HCT116 (cell line): ENCODE measurements at regions not wholly inside any gene's neighbourhood (a gene's known extent, or its start where the extent isn't known, plus 50 kb on each side); places are given as distances from the start of the nearest gene placed in this dataset.

Experiments
- ATAC-seq: fragments of 200-7000 bp; cut with Tn5 transposase; 2 replicates; pipeline ENCODE4 v1.9.1; 2020; ENCODE audit warnings: mild to moderate bottlenecking, moderate library complexity
- BruUV-seq: library from RNA; stranded (reverse); fragments of 400-500 nt; replicated peaks from 2 replicates; lab custom pipeline; 2021; lab: Mats Ljungman, UMichigan
- CTCF ChIA-PET: fragments of 300-600 bp; sonication (Branson Sonifier 250); formaldehyde crosslinking; loops from one replicate; lab custom pipeline; 2021; ENCODE audit warnings: antibody characterized with exemption; lab: Charles Lee
- POLR2A ChIA-PET: fragments of 300-600, 350-600 bp; sonication (Branson Sonifier 250); formaldehyde crosslinking; loops from one replicate; lab custom pipeline; 2021; ENCODE audit warnings: antibody characterized with exemption; lab: Charles Lee
- RAD21 ChIA-PET, 2 experiments: fragments of 300-600 bp; sonication (Branson Sonifier 250); formaldehyde crosslinking; loops; one replicate each; lab custom pipeline; 2023; ENCODE audit warnings: low total read pairs in 2 of 2; ENCODE audit not compliant: uncharacterized antibody in 2 of 2, unreplicated experiment in 2 of 2, low non-redundant PET in 1 of 2; lab: Charles Lee
- DNase-seq: peaks from one replicate; pipeline ENCODE4 v3.0.0-alpha.2; 2010; ENCODE audit warnings: low read depth, low spot score
- H2AFZ ChIP-seq: fragments of 200-600 bp; shearing (Covaris generic), sonication (generic); 2 replicates; pipeline ENCODE4 v1.6.1; 2017; ENCODE audit warnings: low read depth, mixed run types, mixed read lengths, antibody characterized with exemption, low read length; ENCODE audit not compliant: poor library complexity, severe bottlenecking
- H3K27ac ChIP-seq: 2 replicates; pipeline ENCODE4 v1.5.1; 2012; ENCODE audit warnings: low read depth, low read length
- H3K27me3 ChIP-seq: fragments of 200-600 bp; sonication (generic); 2 replicates; pipeline ENCODE4 v1.6.1; 2016; ENCODE audit warnings: mixed run types, low read length, mixed read lengths; ENCODE audit not compliant: insufficient read depth
- H3K36me3 ChIP-seq, 2 experiments: fragments of 200-500 bp in 1 of 2; fragments of 200-600 bp in 1 of 2; sonication (Bioruptor generic) in 1 of 2; sonication (generic) in 1 of 2; 2 replicates each; pipeline versions ENCODE4 v1.5.1 to v1.6.1; 2014 to 2016; ENCODE audit warnings: low read length in 2 of 2, inconsistent platforms in 1 of 2, mixed read lengths in 1 of 2, mixed run types in 1 of 2; ENCODE audit not compliant: insufficient read depth in 2 of 2, control insufficient read depth in 1 of 2
- H3K4me1 ChIP-seq, 2 experiments: fragments of 200-600 bp in 1 of 2; sonication (generic) in 1 of 2; 2 replicates each; pipeline versions ENCODE4 v1.5.1 to v1.6.1; 2012 to 2017; ENCODE audit warnings: low read length in 2 of 2, inconsistent platforms in 1 of 2, mild to moderate bottlenecking in 1 of 2, mixed read lengths in 1 of 2, mixed run types in 1 of 2, moderate library complexity in 1 of 2; ENCODE audit not compliant: insufficient read depth in 2 of 2, control insufficient read depth in 1 of 2
- H3K4me2 ChIP-seq: fragments of 200-600 bp; sonication (generic); 2 replicates; pipeline ENCODE4 v1.6.1; 2017; ENCODE audit warnings: mixed run types, low read length, mixed read lengths
- H3K4me3 ChIP-seq, 2 experiments: fragments of 200-600 bp in 1 of 2; sonication (generic) in 1 of 2; replicated peaks in 1 of 2; 2 replicates each; pipeline ENCODE4 v1.5.1; 2011 to 2016; ENCODE audit warnings: low read length in 2 of 2, control low read depth in 1 of 2, low read depth in 1 of 2, mild to moderate bottlenecking in 1 of 2, mixed read lengths in 1 of 2, mixed run types in 1 of 2
- H3K79me2 ChIP-seq: fragments of 200-600 bp; sonication (generic); 2 replicates; pipeline ENCODE4 v1.6.1; 2017; ENCODE audit warnings: mild to moderate bottlenecking, mixed run types, low read length, moderate library complexity, mixed read lengths; ENCODE audit not compliant: insufficient read depth
- H3K9ac ChIP-seq: fragments of 200-600 bp; sonication (generic); 2 replicates; pipeline ENCODE4 v1.6.1; 2016; ENCODE audit warnings: low read length, mixed read lengths
- H3K9me2 ChIP-seq: fragments of 200-600 bp; sonication (generic), shearing (Covaris generic); 2 replicates; pipeline ENCODE4 v1.6.1; 2017; ENCODE audit warnings: mixed run types, mild to moderate bottlenecking, moderate library complexity; ENCODE audit not compliant: insufficient read depth
- H3K9me3 ChIP-seq, 2 experiments: fragments of 200-500 bp in 1 of 2; fragments of 200-600 bp in 1 of 2; sonication (Bioruptor generic) in 1 of 2; sonication (generic) in 1 of 2; 2 replicates each; pipeline ENCODE4 v1.6.1; 2014 to 2017; ENCODE audit warnings: low read length in 2 of 2, mixed read lengths in 2 of 2, inconsistent platforms in 1 of 2, low read depth in 1 of 2, mild to moderate bottlenecking in 1 of 2, mixed run types in 1 of 2, moderate library complexity in 1 of 2; ENCODE audit not compliant: control insufficient read depth in 1 of 2, insufficient read depth in 1 of 2
- H4K20me1 ChIP-seq: fragments of 200-600 bp; sonication (generic), shearing (Covaris generic); 2 replicates; pipeline ENCODE4 v1.6.1; 2017; ENCODE audit warnings: mixed run types, mild to moderate bottlenecking, moderate library complexity; ENCODE audit not compliant: insufficient read depth
- CBX3 ChIP-seq: IDR thresholded peaks from 2 replicates; pipeline ENCODE4 v1.6.1; 2012; ENCODE audit warnings: low read depth
- CEBPB ChIP-seq: IDR thresholded peaks from 2 replicates; pipeline ENCODE4 v1.6.1; 2012; ENCODE audit warnings: low read depth
- ELF1 ChIP-seq: IDR thresholded peaks from 2 replicates; pipeline ENCODE4 v1.6.1; 2012; ENCODE audit warnings: low read depth, borderline replicate concordance
- FOSL1 ChIP-seq: IDR thresholded peaks from 2 replicates; pipeline ENCODE4 v1.6.1; 2012; ENCODE audit warnings: low read depth
- JUND ChIP-seq: IDR thresholded peaks from 2 replicates; pipeline ENCODE4 v1.6.1; 2012
- POLR2AphosphoS5 ChIP-seq: IDR thresholded peaks from 2 replicates; pipeline ENCODE4 v1.6.1; 2011; ENCODE audit warnings: mild to moderate bottlenecking, low read depth, low read length, moderate library complexity
- RAD21 ChIP-seq: IDR thresholded peaks from 2 replicates; pipeline ENCODE4 v1.6.1; 2012; ENCODE audit warnings: low read depth, mild to moderate bottlenecking
- SIN3A ChIP-seq: IDR thresholded peaks from 2 replicates; pipeline ENCODE4 v1.6.1; 2012; ENCODE audit warnings: low read depth
- SRF ChIP-seq: IDR thresholded peaks from 2 replicates; pipeline ENCODE4 v1.6.1; 2012; ENCODE audit warnings: low read depth
- TCF7L2 ChIP-seq: IDR thresholded peaks from 2 replicates; pipeline ENCODE4 v1.7.0; 2011; ENCODE audit warnings: borderline replicate concordance, inconsistent platforms; ENCODE audit not compliant: insufficient read depth, insufficient read length; ENCODE audit errors: extremely low read depth
- YY1 ChIP-seq: IDR thresholded peaks from 2 replicates; pipeline ENCODE4 v1.6.1; 2011; ENCODE audit warnings: low read length, low read depth, moderate library complexity, mild to moderate bottlenecking; ENCODE audit not compliant: insufficient replicate concordance; ENCODE audit errors: extremely low read depth
- ZNF274 ChIP-seq: fragments of 200-500 bp; sonication (Bioruptor generic); IDR thresholded peaks from 2 replicates; pipeline ENCODE4 v1.6.1; 2014; ENCODE audit warnings: mild to moderate bottlenecking, low read depth, low read length, inconsistent platforms
- intact Hi-C: fragments of 100-400 bp; cut with micrococcal nuclease; formaldehyde crosslinking; loops from 2 replicates; pipeline ENCODE4 v1.10.0; 2022
- TF ChIP-seq, protein P1 (sequence below): IDR thresholded peaks from 2 replicates; pipeline ENCODE4 v1.6.1; 2012; ENCODE audit warnings: low read depth
- TF ChIP-seq, protein P2 (sequence below): IDR thresholded peaks from 2 replicates; pipeline ENCODE4 v1.6.1; 2011; ENCODE audit warnings: mild to moderate bottlenecking, low read length, moderate library complexity; ENCODE audit not compliant: insufficient replicate concordance; ENCODE audit errors: extremely low read depth
- TF ChIP-seq, protein P3 (sequence below): IDR thresholded peaks from 2 replicates; pipeline ENCODE4 v1.6.1; 2012

DNA sequence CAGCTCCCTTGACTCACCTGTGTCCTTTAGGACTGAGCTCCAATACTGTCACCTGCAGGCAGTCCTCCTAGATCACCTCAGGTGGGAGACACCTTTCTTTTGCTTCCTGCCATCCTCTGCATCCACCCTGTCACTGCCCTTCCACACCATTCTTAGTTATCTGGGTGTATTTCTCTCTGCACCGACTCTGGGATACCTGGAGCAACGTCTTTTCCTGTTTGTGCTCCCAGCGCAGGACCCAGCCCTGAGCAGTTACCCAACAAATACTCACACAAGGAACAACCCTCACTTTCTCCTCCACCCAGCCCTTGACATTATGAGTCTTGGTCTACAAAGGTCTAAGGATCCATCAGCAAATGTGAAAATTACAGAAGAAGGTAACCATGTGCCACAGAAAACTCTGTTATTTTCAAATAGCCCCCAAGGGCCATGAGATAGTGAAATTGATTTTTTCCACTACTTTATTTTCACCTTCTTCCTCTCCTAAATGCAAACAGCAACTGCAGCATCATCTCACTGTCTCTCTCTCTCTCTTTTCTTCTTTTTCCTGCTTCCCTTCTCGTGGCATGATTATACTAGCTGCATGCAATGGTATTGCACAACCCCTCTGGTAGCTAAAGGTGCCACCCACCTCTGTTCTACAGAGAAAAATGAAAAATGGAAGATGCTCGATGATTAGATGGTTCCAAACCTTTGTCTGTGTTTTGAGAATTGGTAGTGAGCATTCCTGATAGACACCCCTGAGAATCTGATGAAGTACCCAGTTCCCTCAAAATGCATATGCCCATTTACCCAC lies 89.0 kb downstream of the MIS18A start:
- TF ChIP-seq YY1 (no peak), CEBPB (no peak), CBX3 (no peak), SRF (no peak), RAD21 (no peak), SIN3A (no peak), JUND (no peak), TCF7L2 (no peak), POLR2AphosphoS5 (no peak), ELF1 (no peak), ZNF274 (no peak), FOSL1 (no peak)
- TF ChIP-seq, protein P1, sequence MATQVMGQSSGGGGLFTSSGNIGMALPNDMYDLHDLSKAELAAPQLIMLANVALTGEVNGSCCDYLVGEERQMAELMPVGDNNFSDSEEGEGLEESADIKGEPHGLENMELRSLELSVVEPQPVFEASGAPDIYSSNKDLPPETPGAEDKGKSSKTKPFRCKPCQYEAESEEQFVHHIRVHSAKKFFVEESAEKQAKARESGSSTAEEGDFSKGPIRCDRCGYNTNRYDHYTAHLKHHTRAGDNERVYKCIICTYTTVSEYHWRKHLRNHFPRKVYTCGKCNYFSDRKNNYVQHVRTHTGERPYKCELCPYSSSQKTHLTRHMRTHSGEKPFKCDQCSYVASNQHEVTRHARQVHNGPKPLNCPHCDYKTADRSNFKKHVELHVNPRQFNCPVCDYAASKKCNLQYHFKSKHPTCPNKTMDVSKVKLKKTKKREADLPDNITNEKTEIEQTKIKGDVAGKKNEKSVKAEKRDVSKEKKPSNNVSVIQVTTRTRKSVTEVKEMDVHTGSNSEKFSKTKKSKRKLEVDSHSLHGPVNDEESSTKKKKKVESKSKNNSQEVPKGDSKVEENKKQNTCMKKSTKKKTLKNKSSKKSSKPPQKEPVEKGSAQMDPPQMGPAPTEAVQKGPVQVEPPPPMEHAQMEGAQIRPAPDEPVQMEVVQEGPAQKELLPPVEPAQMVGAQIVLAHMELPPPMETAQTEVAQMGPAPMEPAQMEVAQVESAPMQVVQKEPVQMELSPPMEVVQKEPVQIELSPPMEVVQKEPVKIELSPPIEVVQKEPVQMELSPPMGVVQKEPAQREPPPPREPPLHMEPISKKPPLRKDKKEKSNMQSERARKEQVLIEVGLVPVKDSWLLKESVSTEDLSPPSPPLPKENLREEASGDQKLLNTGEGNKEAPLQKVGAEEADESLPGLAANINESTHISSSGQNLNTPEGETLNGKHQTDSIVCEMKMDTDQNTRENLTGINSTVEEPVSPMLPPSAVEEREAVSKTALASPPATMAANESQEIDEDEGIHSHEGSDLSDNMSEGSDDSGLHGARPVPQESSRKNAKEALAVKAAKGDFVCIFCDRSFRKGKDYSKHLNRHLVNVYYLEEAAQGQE: no peak
- TF ChIP-seq, protein P2, sequence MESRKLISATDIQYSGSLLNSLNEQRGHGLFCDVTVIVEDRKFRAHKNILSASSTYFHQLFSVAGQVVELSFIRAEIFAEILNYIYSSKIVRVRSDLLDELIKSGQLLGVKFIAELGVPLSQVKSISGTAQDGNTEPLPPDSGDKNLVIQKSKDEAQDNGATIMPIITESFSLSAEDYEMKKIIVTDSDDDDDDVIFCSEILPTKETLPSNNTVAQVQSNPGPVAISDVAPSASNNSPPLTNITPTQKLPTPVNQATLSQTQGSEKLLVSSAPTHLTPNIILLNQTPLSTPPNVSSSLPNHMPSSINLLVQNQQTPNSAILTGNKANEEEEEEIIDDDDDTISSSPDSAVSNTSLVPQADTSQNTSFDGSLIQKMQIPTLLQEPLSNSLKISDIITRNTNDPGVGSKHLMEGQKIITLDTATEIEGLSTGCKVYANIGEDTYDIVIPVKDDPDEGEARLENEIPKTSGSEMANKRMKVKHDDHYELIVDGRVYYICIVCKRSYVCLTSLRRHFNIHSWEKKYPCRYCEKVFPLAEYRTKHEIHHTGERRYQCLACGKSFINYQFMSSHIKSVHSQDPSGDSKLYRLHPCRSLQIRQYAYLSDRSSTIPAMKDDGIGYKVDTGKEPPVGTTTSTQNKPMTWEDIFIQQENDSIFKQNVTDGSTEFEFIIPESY: no peak
- TF ChIP-seq, protein P3, sequence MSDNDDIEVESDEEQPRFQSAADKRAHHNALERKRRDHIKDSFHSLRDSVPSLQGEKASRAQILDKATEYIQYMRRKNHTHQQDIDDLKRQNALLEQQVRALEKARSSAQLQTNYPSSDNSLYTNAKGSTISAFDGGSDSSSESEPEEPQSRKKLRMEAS: no peak
- Histone ChIP-seq H3K36me3 (no peaks in the 10 kb centered on the region; a peak in 1 of 4 replicates), H3K4me1 (no peaks in the 10 kb centered on the region), H3K4me2 (no peak overlapping the region), H3K27me3 (peaks cover 78% of the 10 kb centered on the region), H3K4me3 (no peak overlapping the region), H3K9ac (no peak overlapping the region), H3K27ac (no peak overlapping the region), H3K79me2 (no peaks in the 10 kb centered on the region), H3K9me3 (no peaks in the 10 kb centered on the region), H3K9me2 (no peaks in the 10 kb centered on the region), H2AFZ (no peak overlapping the region), H4K20me1 (no peaks in the 10 kb centered on the region)
- POLR2A ChIA-PET: no interaction called here
- BruUV-seq: no TSS peak
- RAD21 ChIA-PET: no interaction called here
- no peak for ATAC-seq
- no peak for DNase-seq
- CTCF ChIA-PET: no interaction called here
- intact Hi-C loops: no loop called here
